ENCODE measurements at regions not wholly inside any gene's neighbourhood (a gene's known extent, or its start where the extent isn't known, plus 50 kb on each side); places are given as distances from the start of the nearest gene placed in this dataset.

DNA sequence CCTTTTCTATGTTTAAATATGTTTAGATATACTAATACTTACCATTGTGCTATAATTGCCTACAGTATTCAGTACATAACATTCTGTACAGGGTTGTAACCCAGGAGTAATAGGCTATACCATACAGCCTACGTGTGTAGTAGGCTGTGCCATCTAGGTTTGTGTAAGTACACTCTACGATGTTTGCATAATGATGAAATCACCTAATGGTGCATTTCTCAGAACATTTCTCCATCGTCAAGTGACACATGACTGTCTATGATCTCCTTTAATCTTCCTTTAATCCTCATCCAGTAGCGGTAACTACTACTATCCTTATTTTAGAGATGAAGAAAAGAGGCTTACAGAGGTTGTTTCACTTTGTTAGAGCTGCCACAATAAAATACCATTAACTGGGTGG is 369.2 kb downstream of the PLK2 start:
- no peak for DNase-seq

DNA sequence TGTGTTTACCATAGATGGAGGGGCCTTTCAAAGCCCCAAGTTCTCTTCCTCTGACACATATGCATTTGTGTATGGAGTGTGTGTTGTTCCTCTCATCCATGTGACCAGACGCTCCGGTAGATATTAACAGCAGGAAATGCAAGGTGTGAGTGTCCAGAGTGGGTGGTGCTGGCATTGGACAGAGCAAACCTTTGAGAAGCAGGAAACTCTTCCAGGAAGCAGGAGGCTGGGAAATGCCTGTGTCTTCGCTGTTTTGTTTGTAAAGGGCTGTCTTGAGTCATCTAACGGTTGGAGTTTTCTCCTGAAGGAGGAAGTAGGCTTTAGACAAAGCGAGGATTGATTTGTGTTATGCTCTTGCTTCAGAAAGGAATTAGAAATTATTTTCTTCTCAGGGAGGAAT is 370.9 kb downstream of the PLK2 start:
- DNase-seq = no peak

DNA sequence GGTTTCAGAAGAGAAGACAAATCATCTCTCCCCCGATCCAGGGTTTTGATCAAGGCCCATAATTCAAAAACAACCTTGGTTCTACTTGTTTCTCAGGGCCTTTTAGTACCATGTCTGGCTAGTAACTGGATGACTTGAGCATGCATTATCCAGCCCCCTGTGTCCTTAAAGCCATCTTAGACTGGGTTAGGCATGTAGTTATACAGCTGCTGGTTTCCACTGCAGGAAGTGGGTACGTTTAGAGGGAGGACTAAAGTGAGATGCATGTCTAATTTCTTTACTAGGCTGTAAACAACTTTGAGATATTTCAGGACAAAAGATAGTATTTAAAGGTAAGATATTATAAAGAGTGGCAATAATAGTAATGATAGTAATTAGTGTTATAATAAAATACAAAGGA is 372.0 kb downstream of the PLK2 start:
- no peak for DNase-seq

DNA sequence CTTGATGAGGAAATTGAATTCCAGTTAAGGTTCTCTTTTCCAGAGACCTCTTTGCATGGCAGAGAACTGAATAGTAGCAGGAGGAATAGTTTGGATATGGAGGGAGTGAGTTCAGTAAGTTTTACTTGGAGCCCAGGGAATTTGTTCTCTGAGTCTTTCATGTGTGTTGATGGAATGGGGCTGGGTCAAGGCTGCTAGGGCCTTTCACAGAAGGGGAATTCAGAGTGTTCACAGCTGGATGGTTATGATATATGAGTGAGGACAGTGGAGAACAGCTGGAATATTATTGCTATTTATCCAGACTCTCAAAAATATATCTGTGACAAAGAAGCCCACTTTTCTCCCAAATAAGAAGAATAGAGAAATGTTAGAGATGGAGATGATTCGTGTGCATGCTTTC is 372.8 kb downstream of the PLK2 start:
- DNase-seq = no peak

DNA sequence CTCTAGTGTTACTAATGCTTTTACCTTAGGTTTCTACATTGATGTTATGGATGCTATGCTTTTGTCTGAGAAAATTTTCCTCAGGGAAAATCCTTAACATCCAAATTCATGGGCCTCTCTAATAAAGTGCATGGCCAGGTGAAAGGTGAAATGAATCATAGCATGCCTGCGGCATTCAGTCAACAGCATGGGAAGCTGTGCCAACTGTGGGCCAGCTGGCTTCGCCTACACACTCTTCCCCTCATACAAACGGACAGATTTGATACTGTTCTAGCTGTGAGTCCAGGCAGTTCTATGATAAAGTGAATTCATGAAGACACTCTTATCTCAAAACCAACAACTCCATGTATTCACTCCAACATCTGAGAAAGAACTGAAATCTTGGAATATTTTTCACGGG is 374.1 kb downstream of the PLK2 start:
- DNase-seq = no peak

DNA sequence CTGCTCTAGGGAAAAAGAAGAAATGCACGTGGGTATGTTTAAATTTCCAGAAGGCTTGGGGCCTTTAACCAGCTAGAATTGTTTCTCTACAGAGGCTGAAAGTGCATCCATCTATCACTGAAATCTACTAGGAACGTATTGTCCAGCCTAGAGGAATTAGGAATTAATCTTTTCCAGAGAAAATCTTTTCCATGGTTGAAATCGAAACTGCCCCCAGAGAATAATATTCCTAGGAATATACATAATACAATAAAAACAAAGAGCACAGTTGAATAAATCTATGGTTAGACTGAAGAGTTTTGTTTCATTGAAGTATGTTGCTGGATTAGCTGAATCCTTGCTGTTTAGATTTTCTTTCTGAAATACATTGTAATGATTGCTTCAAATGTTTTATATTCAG is 378.5 kb downstream of the PLK2 start:
- no peak for DNase-seq

DNA sequence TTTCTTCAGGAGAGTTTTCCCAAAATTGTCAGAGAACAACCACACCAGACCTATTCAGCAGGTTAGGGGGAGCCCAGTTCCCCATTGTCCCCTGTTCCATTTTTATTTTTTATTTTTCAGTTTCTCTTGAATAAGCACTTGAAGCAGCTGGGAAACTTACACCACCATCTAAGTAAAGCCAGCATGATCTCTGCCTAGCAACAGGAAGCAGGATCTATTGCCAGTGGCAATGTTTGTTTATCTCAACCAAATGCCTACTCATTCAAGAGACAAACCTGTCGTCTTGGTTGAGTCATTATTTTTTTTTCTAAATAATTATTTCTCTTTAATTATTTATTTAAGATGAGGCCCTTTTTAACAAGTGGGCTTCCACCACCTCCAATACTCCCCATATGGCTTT is 379.3 kb downstream of the PLK2 start:
- no peak for DNase-seq

DNA sequence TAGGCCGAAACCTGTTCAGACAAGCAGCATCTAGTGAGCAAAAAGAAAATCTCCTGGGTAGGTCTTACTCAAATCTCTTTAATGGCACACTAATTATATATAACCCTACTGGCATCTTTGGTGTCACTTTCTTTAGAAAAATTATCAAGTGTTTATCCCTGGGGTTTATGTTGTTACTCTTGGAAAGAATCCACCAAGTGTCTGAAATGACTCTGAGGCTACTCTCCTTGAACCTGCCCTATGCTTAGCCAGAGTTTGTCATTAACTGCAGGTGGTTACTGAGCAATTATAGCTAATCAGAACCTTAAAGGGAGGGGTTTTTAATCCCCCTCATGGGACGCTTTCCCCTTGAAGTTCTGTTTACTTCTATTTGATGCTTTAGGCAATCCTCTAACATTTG is 381.9 kb downstream of the PLK2 start:
- no peak for DNase-seq

DNA sequence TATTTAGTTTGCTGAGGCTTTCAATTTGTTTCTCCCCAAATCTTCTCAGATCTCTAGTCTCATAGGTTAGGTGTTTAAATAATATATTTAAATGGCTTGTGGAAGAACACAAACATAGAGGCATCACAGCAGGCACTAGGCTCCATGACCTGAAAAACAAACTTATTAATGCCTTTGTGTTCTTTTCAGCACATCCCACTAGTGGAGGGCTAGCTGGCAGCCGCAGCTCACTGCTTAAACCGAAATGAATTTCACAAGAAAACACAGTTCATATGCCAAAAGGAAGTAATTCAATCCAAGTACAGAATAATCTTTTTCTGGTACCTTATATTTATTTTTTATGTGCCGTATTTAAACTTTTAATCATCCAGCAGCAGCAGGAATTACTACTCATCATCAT is 382.5 kb downstream of the PLK2 start:
- DNase-seq = no peak

DNA sequence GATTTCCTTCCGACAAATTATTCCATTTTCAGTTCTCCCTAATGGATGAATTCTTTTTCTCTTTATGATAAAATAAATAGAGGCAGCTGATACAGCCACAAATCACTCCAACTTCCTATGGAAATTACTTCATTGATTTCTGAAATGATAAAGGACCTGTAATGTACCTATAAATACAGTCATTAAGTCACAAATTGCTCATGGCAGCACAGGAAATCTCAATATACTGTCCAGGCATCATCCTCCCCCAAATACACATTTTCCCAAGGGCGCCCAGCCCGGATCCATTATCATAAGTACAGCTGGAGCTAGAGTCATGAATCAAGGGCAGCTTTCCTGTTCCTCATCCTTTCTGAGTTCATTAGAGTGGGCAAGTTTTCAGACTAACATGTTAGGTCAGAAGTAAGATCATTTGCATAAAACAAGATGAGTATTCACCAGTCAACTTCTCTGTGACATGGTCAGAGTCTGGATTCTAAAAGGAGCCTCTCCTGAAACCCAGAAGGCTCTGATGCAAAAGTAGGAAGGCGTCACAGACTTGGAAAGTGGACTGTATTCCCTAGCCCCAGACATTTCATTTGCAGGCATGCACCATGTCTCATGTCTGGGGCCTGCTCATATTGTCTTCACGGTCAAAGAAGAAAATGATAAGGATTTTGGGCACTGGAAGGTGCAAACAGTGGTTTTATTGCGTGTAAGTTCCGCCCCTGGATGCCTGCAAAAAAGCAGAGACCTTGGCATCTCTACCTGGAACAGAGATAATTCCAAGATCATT is 383.2 kb downstream of the PLK2 start:
- DNase-seq = no peak

DNA sequence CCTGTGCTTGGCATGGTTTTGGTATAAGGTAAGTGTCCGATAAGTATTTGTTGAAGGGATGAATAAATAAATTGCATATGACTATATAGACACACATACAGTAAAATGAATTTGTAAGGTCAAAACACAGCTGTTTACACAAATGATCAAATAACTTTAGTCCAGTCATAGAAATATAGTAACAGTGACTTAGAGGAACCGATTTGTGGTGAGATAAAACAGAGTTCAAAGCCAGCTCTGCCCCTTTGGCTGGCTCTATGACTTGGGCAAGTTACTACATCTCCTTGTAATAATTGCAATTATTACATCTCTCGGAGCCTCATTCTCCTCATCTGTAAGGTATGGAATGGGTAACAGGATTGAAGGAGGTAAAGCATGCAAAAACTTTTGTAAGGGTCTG is 384.0 kb downstream of the PLK2 start:
- DNase-seq = no peak

DNA sequence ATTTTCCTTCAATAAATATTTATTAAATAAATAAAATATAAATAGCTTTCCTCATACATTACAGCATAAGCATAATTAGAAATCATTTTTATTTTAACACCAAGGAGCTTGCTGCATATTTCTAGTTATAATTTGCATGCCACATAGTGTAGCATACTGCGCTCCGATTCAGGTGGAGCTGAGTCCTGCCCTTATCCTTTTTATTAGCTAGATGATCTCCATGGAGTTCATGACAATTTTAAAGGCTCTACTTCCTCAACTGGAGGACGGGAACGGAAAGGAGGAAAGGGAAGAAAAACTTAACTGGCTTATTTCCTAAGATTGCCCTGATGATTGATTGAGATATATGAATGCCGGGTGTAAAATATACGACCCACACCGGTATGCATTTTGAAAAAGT is 385.2 kb downstream of the PLK2 start:
- no peak for DNase-seq

DNA sequence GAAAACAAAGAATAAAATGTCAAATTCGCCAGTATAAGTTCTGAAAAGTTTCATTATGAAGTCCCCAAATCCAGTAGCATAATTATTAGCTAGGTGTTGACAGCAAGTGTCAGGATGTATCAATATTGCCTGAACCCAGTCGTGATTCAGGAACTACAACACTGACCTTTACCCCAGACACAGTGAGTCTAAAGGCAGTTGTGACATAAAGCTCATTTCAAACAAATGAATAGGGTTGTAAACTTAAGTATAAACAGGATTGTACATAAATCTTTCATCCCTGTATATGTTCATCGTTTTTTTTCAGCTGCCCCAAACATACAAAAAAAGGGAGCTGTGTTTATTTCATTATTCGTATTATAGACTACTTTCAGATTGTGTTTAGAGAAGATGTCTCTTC is 385.7 kb downstream of the PLK2 start:
- no peak for DNase-seq

DNA sequence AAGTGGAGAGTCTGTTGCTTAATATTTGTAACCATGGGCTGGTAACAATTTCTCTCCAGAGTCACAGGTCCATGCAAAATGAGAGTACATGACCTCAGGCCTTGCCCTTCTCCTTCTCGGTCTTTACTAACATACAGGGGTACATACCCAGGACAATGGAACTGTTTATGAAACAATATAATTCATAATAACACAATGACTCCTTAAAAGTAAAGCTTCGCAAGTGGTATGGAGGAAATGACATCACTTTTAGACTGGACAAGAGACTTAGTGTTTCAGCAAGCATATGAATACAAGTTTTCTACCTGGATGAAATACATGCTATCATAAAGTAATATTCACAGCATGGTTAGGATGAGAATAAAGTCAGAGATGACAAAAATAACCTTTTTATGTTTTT is 386.6 kb downstream of the PLK2 start:
- no peak for DNase-seq

DNA sequence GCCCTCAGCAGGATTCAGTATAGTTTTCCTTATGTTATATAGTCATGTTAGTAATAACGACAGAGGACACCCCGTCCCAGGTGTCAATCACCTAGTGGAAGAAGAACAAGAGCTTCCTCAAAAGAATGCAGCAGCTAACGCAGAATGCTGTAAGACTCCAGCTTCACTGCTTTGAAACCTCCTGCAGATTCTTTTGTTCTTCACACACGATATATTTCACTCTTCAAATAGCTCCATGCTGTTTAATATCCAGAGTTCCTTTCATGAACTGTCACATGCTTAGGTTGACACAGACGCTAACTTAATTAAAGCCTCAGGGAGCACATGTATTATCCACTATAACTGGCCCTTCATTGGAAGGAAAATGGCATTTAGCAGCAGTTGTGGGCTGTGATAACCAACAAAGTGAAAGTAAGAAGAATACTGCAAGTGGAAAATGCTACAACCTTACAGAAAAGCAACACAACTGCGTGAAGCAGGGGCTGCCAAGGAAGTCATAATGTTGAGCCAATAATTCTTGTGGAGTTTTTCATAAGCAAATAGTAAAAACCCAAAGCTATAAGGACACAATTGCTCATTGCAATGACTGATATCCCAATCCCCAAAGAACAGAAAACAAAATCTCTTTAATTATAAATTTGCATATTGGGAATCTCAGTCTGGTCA is 387.5 kb downstream of the PLK2 start:
- DNase-seq = no peak

DNA sequence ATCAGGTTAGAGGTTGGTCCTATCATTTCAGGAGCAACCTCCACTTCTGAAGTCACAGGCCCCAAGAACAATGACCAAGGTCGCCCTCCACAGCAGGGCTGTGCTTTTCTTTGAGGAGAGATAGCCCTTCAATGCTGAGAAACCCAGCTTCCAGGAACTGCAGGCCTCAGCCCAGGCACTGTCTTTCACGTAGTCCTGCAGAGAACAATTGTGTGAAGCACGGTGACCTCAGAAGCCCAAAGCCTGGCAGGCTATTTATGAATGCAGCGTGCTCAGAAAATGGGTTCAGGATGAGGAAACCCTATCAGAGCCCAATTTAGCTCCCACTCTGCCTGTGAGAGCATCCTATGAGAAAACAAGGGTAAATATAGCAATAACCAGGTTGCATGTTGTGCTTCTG is 388.3 kb downstream of the PLK2 start:
- DNase-seq = no peak

DNA sequence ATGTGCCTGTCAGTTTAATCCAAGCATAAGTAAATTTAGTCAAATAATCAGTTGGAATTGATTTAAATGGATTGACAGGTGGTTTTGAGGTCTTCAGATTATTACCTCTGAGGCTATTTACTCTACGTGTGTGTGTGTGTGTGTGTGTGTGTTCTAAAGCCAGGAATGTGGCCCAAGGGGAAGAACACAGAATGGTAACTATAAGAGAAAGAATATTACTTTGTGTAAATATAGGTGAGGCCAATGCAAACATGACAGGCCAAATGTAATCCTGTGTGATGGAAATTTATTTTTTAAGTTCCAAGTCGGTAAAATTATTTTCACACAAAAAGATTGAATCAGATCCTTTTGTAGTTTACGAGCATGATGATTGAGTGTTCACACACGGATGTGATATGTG is 390.0 kb downstream of the PLK2 start:
- no peak for DNase-seq

DNA sequence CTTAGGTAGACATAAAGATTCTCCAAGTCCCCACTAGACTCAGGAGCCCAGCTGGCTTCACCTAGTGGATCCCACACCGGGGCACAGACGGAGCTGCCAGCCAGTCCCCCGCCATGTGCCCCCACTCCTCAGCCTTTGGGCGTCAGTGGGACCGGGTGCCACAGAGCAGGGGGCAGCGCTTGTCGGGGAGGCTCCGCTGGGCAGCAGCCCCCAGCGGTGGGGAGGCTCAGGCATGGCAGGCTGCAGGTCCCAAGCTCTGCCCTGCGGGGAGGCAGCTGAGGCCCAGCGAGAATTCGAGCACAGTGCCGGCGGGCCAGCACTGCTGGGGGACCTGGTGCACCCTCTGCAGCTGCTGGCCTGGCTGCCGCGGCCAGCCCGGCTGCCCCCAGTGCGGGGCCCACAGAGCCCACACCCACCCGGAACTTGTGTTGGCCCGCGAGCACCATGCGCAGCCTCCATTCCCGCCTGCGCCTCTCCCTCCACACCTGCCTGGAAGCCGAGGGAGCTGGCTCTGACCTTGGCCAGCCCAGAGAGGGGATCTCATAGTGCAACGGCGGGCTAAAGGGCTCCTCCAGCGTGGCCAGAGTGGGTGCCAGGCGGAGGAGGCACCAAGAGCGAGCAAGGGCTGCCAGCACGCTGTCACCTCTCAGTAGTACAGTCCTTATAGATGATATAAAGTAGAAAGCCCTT is 390.7 kb downstream of the PLK2 start:
- DNase-seq = no peak

DNA sequence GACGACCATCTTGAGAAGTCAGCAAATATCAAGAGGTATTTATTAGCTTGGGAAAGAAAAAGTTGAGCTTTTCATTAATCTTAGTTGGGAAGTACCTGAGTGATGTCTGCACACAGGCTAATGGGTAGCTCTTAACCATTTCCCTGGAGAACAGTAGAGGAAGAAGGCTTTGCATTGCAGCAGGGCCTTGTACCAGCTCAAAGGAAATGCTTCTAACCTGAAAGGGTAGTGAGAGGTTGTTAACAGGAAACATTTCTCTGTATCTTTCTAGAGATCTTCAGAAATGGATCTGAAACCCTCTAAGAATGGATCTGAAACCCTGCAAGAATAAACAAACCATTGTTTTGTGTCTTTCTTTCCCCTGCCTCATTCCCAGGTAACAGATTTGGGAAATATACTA is 393.3 kb downstream of the PLK2 start:
- no peak for DNase-seq

DNA sequence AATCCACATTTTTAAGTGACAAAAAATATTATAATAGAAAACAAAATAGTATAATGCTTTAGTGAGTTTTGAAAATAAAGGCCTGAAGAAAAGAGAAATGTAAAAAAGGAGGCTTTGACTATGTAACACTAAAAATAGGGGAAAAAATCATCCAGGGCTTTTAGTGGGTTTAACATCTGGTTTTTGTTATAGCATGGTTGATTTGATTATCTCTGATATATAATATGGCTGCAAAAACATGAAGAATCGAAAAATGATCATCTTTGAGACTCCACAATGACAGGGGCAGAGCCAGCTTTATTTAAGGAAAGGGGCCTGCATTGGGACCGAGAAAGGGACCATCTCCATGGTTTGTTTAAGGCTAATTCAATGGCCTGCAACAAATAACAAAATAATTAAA is 393.8 kb downstream of the PLK2 start:
- no peak for DNase-seq

DNA sequence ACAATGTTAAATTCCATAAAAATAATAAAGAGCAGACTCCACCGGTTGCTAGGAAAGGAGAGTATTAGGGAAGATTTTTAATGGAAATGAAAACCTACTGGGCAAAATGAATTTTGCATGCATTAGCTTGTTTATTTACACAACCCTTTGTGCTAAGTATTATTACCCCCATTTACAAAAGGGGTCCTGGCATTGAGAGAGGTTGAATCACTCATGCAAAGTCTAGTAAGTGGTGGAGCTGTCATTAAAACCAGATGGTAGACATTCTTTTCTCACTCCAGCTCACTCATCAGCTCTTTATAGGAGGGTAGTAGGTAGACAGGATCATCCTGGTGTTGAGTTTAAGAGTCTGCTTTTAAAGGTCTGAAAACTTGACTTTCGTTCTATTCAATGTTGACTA is 395.1 kb downstream of the PLK2 start:
- no peak for DNase-seq

DNA sequence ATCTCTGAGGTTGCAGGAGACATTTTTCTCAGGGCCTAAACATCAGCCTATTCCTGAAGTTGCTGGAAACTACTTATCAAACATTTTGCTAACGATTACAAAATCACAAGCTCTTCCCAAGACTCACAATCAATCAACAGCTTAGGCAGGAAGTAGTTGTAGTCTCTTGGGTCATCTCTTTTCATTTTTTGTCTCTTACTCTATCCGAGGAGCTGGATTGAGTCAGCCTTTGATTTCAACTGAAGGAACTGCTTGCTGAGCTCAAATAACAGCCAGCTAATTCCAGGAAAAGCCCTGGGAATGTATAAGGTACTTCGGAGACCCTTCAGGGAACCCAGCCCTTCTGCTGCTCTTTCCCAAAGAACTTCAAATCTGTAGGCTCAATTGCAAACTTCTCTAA is 398.9 kb downstream of the PLK2 start:
- DNase-seq = no peak

DNA sequence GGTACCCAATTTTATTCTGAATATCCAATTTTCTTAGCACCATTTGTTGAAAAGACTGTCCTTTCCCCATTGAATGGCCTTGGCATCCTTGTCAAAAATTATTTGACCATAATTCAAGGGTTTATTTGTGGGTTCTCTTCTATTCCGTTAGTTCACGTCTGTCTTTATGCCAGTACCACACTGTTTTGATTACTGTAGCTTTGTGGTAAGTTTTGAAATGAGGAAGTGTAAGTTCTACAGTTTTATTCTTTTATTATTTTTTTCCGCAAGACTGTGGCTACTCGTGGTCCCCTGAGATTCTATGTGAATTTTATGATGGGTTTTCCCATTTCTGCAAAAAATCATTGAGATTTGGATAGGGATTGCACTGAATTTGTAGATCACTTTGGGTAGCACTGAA is 402.6 kb downstream of the PLK2 start:
- DNase-seq = no peak

DNA sequence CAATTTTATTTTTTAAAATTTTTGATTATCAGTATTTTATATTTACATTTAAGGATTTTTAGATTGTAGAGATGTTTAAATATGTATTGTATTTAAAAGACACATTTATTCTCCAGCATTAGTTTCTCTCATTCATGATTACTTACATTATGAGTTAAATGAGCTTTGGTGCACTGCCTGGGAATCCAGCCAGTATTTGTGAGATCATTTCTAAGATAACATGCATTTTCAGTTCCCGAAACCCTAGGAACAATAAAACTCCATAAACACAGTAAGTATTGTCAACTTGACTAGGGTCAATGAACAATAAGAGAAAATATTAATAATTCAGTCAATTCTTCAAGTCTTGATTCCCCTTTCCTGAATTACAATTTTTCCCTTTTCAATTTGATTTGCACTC is 403.3 kb downstream of the PLK2 start:
- no peak for DNase-seq
